Neural progenitor cell (in vitro differentiated cells): ENCODE measurements at regions not wholly inside any gene's neighbourhood (a gene's known extent, or its start where the extent isn't known, plus 50 kb on each side); places are given as distances from the start of the nearest gene placed in this dataset.
"Not testable (repeated sequence)": the region's sequence is repeated elsewhere in the genome, so short reads cannot be mapped to it uniquely, and the experiment has no call there.

ENCODE experiments used
- DNase-seq: peaks from one replicate; pipeline ENCODE4 v3.0.0-alpha.2; 2016; ENCODE audit warnings: low spot score
- H2AFZ ChIP-seq: fragments of 200-600 bp; sonication (generic); replicated peaks from 2 replicates; pipeline ENCODE4 v1.6.1; 2016; ENCODE audit warnings: antibody characterized with exemption
- H3F3A ChIP-seq: fragments of 200-600 bp; sonication (generic); 2 replicates; pipeline ENCODE4 v1.6.1; 2016; ENCODE audit warnings: antibody characterized with exemption, low read depth
- H3K27ac ChIP-seq: fragments of 200-600 bp; sonication (generic); 2 replicates; pipeline ENCODE4 v1.5.1; 2016; ENCODE audit warnings: mild to moderate bottlenecking
- H3K27me3 ChIP-seq: fragments of 200-600 bp; sonication (generic); 2 replicates; pipeline ENCODE4 v1.6.1; 2016; ENCODE audit warnings: mild to moderate bottlenecking, moderate library complexity
- H3K36me3 ChIP-seq: fragments of 200-600 bp; sonication (generic); 2 replicates; pipeline ENCODE4 v1.5.1; 2016
- H3K4me1 ChIP-seq: fragments of 200-600 bp; sonication (generic); 2 replicates; pipeline ENCODE4 v1.6.1; 2016; ENCODE audit warnings: mixed run types
- H3K4me2 ChIP-seq: fragments of 200-600 bp; sonication (generic); 2 replicates; pipeline ENCODE4 v1.6.1; 2016
- H3K4me3 ChIP-seq: fragments of 200-600 bp; sonication (generic); 2 replicates; pipeline ENCODE4 v1.5.1; 2016
- H3K79me2 ChIP-seq: fragments of 200-600 bp; sonication (generic); 2 replicates; pipeline ENCODE4 v1.6.1; 2016; ENCODE audit warnings: low read depth
- H3K9ac ChIP-seq: fragments of 200-600 bp; sonication (generic); 2 replicates; pipeline ENCODE4 v1.6.1; 2016
- H3K9me3 ChIP-seq: fragments of 200-600 bp; sonication (generic); 2 replicates; pipeline ENCODE4 v1.5.1; 2016; ENCODE audit warnings: low read depth
- H4K20me1 ChIP-seq: fragments of 200-600 bp; sonication (generic); 2 replicates; pipeline ENCODE4 v1.6.1; 2016; ENCODE audit warnings: low read depth
- H3K27ac Mint-ChIP-seq: 3 replicates; pipeline ENCODE4 v1.8.0; 2021; ENCODE audit warnings: mixed read lengths
- H3K27me3 Mint-ChIP-seq: 2 replicates; pipeline ENCODE4 v1.8.0; 2022; ENCODE audit warnings: low read depth, mild to moderate bottlenecking, inconsistent platforms, moderate library complexity, mixed read lengths; ENCODE audit not compliant: insufficient read depth
- H3K36me3 Mint-ChIP-seq: 3 replicates; pipeline ENCODE4 v1.8.0; 2021; ENCODE audit warnings: mixed read lengths
- H3K4me1 Mint-ChIP-seq: 3 replicates; pipeline ENCODE4 v1.8.0; 2021; ENCODE audit warnings: mixed read lengths
- H3K4me3 Mint-ChIP-seq: 3 replicates; pipeline ENCODE4 v1.8.0; 2021; ENCODE audit warnings: mild to moderate bottlenecking, moderate library complexity, mixed read lengths
- H3K9me3 Mint-ChIP-seq: 3 replicates; pipeline ENCODE4 v1.8.0; 2020; ENCODE audit warnings: mixed read lengths
- EZH2 ChIP-seq: fragments of 200-600 bp; sonication (generic); IDR thresholded peaks from 2 replicates; pipeline ENCODE4 v1.6.1; 2017; ENCODE audit warnings: antibody characterized with exemption, mild to moderate bottlenecking, moderate library complexity
- EZH2phosphoT487 ChIP-seq: fragments of 200-600 bp; sonication (generic); IDR thresholded peaks from 2 replicates; pipeline ENCODE4 v1.6.1; 2017; ENCODE audit warnings: antibody characterized with exemption
- TF ChIP-seq, protein P1 (sequence below): fragments of 200-600 bp; sonication (generic); IDR thresholded peaks from 2 replicates; pipeline ENCODE4 v1.5.1; 2017; ENCODE audit warnings: antibody characterized with exemption, mild to moderate bottlenecking

DNA sequence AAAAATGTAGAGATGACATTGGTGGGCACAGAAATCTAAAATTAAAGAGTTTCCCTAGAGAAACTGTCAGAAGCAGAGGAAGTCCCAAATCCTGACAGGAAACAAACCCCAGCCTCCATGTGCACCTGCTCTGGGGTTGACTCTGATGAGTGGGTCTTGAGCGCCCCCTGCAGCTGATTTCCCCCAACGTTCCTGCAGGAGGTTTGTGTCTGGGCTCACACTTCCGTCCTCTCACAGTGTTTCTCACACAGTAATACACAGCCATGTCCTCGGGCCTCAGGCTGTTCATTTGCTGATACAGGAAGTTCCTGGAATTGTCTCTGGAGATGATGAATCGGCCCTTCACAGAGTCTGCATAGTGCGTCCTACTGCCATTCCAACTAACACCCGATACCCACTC is 670.1 kb downstream of the TMEM121 start:
- not testable (repeated sequence) for H3K4me3 Mint-ChIP-seq, H3K36me3 Mint-ChIP-seq, H3K27me3 ChIP-seq, H3K4me1 Mint-ChIP-seq, H3K4me1 ChIP-seq, H3K9ac ChIP-seq, H3K79me2 ChIP-seq, H3K36me3 ChIP-seq, H3K27ac ChIP-seq, H2AFZ ChIP-seq, DNase-seq, H3K27ac Mint-ChIP-seq, H3K4me3 ChIP-seq, H4K20me1 ChIP-seq, H3F3A ChIP-seq, H3K4me2 ChIP-seq, H3K27me3 Mint-ChIP-seq
- peaks cover 63% of the 10 kb centered on the region for H3K9me3 Mint-ChIP-seq
- H3K9me3 ChIP-seq: peaks cover 20% of the 10 kb centered on the region

- not testable (repeated sequence) for H3K4me2 ChIP-seq, H3K36me3 ChIP-seq, DNase-seq, H3K27me3 Mint-ChIP-seq, H3K4me3 Mint-ChIP-seq, H3K36me3 Mint-ChIP-seq, H3K4me1 ChIP-seq, H2AFZ ChIP-seq, H3F3A ChIP-seq, H3K4me3 ChIP-seq, H3K4me1 Mint-ChIP-seq, H3K27ac Mint-ChIP-seq, H3K27ac ChIP-seq, H3K27me3 ChIP-seq, H4K20me1 ChIP-seq, H3K79me2 ChIP-seq, H3K9ac ChIP-seq
- peaks cover 64% of the 10 kb centered on the region for H3K9me3 Mint-ChIP-seq
- H3K9me3 ChIP-seq: peaks cover 20% of the 10 kb centered on the region
Observed at GRCh38 chr14:106197264-106197663, 670.9 kb downstream of the TMEM121 start.

GRCh38 chr14:106199097-106199496 is 672.7 kb downstream of the TMEM121 start:
- no peaks in the 10 kb centered on the region for H3K27me3 ChIP-seq
- H3K4me3 Mint-ChIP-seq: no peak overlapping the region
- H3K9me3 ChIP-seq: peaks cover 20% of the 10 kb centered on the region
- H3K4me2 ChIP-seq: no peak overlapping the region
- no peaks in the 10 kb centered on the region for H3K36me3 ChIP-seq
- H3K4me1 ChIP-seq: no peaks in the 10 kb centered on the region
- TF ChIP-seq EZH2phosphoT487: no peak
- no peak for TF ChIP-seq EZH2
- TF ChIP-seq, protein P1, sequence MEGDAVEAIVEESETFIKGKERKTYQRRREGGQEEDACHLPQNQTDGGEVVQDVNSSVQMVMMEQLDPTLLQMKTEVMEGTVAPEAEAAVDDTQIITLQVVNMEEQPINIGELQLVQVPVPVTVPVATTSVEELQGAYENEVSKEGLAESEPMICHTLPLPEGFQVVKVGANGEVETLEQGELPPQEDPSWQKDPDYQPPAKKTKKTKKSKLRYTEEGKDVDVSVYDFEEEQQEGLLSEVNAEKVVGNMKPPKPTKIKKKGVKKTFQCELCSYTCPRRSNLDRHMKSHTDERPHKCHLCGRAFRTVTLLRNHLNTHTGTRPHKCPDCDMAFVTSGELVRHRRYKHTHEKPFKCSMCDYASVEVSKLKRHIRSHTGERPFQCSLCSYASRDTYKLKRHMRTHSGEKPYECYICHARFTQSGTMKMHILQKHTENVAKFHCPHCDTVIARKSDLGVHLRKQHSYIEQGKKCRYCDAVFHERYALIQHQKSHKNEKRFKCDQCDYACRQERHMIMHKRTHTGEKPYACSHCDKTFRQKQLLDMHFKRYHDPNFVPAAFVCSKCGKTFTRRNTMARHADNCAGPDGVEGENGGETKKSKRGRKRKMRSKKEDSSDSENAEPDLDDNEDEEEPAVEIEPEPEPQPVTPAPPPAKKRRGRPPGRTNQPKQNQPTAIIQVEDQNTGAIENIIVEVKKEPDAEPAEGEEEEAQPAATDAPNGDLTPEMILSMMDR: no peak
- H3K27me3 Mint-ChIP-seq: no peaks in the 10 kb centered on the region
- H3K4me1 Mint-ChIP-seq: no peaks in the 10 kb centered on the region
- H3K9me3 Mint-ChIP-seq: peaks cover 71% of the 10 kb centered on the region
- no peaks in the 10 kb centered on the region for H3F3A ChIP-seq
- no peaks in the 10 kb centered on the region for H3K36me3 Mint-ChIP-seq
- H3K27ac ChIP-seq: no peak overlapping the region
- H2AFZ ChIP-seq: no peak overlapping the region
- H4K20me1 ChIP-seq: no peaks in the 10 kb centered on the region
- no peak overlapping the region for H3K27ac Mint-ChIP-seq
- H3K79me2 ChIP-seq: no peaks in the 10 kb centered on the region
- no peak for DNase-seq
- no peak overlapping the region for H3K9ac ChIP-seq
- H3K4me3 ChIP-seq: no peak overlapping the region

DNA sequence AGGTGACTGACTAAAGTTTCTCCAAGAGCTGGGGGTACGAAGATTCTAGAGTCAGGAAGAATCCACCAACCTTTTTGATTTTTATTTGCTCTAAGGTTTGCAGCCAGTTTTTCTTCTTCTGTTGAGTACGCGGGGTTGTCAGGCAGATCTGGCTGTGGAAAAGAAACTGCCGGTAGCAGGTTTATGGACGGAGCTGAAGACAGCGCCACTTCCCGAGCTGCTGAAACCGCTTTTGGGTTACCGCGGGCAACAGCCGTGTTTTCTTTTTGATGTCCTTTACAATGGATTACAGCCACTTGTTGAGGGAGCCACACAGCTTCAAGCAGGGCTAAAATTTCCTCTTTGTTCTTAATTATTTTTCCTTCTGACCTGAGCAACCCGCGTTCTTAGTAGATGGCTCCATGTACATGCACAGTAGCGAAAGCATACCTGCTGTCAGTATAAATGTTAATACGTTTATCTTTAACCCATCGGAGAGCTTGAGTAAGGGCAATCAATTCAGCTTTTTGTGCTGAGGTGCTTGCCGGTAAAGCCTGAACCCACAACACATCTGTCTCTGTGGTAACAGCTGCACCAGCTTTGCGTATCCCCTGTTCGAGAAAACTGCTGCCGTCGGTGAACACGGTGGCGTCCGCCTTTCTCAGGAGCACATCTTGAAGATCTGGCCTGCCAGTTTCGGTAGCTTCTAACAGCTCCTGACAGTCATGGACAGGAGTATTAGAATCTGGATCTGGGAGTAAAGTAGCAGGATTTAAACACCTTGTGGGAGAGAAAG is 674.3 kb downstream of the TMEM121 start:
- H3K27ac ChIP-seq: no peak overlapping the region
- TF ChIP-seq EZH2 (no peak), EZH2phosphoT487 (no peak)
- TF ChIP-seq, protein P1: no peak
- H3F3A ChIP-seq: no peaks in the 10 kb centered on the region
- Mint-ChIP-seq H3K27ac (no peak overlapping the region), H3K9me3 (peaks cover 73% of the 10 kb centered on the region), H3K27me3 (no peaks in the 10 kb centered on the region), H3K36me3 (no peaks in the 10 kb centered on the region), H3K4me1 (no peaks in the 10 kb centered on the region), H3K4me3 (no peak overlapping the region)
- no peaks in the 10 kb centered on the region for H3K79me2 ChIP-seq
- no peaks in the 10 kb centered on the region for H3K4me1 ChIP-seq
- no peaks in the 10 kb centered on the region for H4K20me1 ChIP-seq
- H3K4me2 ChIP-seq: no peak overlapping the region
- H3K9ac ChIP-seq: no peak overlapping the region
- peaks cover 7% of the 10 kb centered on the region for H3K9me3 ChIP-seq
- no peak overlapping the region for H2AFZ ChIP-seq
- DNase-seq: no peak
- no peak overlapping the region for H3K4me3 ChIP-seq
- no peaks in the 10 kb centered on the region for H3K27me3 ChIP-seq
- no peaks in the 10 kb centered on the region for H3K36me3 ChIP-seq
